NCI-H146 (cell line): ENCODE measurements at regions not wholly inside any gene's neighbourhood (a gene's known extent, or its start where the extent isn't known, plus 50 kb on each side); places are given as distances from the start of the nearest gene placed in this dataset.
"Not testable (repeated sequence)": the region's sequence is repeated elsewhere in the genome, so short reads cannot be mapped to it uniquely, and the experiment has no call there.

Experiments used
- DNase-seq: peaks from one replicate; lab custom pipeline; 2025; lab: John Stamatoyannopoulos, UW

DNA sequence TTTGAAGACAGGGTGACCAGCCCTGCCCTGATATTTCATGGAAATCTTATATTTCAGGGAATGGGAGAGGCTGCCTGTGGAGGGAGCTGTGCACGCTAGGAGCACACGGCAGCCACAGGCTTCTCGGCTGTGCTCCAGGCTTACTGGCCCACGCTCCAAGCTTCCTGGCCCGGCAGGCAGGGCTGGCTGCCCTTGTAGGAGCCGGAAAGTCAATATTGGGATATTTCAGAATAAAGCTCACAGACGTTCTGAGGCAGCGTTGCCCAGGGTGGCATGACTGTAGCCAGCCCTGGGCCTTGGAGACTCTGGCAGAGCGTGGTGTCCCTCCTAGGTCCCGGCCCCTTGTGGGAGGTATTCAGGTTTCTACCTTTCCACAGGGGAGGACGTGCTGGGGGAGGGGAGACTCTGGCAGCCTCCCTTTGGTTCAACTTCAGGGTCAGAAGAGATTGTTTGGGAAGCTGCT lies 95.6 kb downstream of the NPIPB11 start:
- DNase-seq, result no peak

DNA sequence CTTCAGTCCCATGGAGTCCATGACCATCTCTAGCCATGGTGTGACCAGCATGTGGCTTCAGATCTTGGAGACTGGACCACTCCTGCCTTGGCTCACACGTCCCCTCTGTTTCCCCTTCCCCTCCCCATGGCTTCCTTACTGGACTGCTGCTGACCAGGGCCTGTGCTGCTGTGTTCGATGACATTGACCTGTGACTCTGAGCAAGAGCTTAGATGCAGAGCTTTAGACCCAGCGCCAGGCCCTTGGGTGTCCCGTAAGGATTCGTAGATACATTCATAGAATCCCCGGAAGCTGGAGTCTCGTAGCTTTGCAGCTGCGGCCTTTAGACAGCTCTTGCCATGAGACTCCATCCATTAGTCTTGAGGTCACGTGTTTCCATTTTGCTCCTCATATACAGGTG lies 96.3 kb downstream of the NPIPB11 start:
- DNase-seq, result not testable (repeated sequence)

DNA sequence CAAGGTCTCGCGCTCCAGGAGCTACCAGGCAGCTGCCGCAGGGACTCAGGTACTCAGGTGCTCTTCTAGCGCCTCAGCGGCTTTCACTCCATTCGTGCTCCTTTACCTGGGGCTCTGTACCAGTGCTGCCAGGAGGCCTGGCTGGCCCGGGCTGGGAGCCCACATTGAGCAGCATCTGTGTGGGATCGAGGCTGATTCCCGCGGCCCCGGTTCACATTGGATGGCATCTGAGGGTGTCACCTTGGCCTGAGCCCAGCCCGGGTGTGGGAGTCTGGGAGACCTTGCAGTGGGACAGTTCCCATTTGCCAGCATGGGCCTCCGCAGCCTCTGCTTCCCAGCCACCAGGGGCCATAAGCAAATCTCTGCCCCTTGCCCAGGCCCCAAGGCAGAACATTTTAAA lies 96.9 kb downstream of the NPIPB11 start:
- DNase-seq, result not testable (repeated sequence)

DNA sequence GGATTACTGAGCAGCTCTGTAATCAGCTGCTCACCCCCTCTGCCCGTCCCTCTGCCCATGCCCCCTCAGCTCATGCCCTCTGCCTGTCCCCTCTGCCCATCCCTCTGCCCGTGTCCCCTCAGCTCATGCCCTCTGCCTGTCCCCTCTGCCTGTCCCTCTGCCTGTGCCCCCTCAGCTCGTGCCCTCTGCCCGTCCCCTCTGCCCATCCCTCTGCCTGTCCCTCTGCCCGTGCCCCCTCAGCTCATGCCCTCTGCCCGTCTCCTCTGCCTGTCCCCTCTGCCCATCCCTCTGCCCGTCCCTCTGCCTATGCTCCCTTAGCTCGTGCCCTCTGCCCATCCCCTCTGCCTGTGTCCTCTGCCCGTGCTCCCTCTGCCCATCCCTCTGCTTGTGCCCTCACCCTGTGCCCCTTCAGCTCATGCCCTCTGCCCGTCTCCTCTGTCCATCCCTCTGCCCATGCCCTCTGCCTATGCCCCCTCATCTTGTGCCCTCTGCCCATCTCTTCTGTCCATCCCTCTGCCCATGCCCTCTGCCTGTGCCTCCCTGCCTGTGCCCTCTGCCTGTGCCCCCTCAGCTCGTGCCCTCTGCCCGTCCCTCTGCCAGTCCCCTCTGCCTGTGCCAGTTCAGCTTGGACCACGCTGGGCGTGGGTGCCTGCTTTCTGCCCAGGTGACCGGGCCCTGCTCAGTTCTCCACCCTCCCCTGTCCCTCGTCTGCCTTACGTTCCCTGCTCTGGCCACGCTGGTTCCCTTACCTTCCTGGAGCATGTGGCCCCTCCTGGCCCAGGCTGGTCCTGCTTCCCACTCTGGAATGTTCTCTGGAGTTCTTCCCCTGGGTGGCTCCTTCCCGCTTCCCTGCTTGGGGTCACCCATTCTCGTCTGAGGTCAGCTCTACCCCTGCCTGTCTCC lies 97.6 kb downstream of the NPIPB11 start:
- DNase-seq, result no peak

DNA sequence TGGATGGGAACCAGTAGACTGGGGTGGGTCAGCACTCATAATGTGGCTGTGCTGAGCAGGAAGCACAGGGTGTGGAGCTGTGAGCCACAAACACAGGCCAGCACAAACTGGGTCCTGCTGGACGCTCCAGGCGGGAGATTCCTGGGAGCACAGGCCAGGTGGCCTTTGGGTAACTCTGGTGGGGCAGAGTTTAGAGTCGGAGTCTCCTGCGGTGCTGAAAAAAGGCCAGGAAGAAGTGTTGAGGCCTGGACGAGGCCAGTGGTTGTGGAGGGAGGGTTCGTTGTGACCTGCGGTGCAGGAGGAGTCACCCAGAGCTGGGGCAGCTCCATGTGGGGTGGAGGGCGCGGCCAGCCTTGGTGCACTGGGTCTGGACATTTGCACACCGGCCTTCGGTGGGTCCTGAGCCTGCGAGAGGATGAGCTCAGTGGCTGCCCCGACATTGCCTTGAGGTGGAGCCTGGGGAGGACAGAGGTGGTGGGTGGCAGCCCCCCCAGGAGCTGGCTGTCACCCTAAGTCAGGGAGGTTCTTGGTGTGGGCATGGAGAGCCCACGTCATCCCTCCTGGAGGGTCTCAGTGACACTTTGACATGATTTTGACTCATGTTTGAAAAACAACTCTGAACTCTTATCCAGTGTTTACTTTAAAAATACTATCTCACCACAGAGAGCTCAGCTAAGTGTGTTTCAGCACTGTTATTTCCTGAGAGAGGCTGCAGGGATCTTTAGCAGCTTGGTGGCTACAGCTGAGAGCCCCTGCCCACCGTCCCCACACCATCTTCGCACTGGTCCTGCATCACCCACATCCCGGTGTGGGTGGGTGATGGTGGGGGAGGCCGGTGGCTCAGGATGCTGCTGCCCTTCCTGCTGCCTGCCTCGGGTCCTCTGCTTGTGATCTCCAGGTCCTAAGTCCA lies 98.7 kb downstream of the NPIPB11 start:
- no peak for DNase-seq

DNA sequence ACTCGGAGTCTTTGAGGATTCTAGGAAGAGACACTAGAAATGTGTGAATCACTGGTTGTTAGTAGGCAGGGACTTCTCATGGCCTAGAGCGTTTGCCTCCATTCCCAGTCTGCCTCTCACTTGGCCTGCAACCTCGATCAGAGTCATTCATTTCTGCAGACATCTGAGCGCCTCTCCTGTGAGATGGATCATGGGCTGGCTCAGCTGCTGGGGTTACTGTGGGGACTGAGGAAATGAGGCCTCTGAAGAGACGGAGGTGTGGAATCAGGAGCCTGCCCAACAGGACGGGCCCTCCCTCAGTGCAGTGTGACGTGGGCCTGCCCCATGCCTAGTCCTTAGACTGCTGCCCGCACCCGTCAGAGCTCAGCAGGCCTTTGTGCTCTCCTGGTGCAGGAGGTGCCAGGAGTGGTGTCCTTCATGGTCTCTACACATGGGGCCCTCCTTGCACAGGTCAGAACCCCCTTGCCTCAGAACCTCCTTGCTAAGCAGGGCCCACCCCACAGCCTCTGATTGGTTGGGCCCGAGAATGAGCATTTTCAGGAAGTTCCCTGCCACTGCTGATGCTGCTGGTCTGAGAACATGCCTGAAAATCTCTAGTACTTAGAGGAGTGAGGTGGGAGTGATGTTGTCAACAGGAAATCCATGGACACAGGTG lies 99.4 kb downstream of the NPIPB11 start:
- no peak for DNase-seq

DNA sequence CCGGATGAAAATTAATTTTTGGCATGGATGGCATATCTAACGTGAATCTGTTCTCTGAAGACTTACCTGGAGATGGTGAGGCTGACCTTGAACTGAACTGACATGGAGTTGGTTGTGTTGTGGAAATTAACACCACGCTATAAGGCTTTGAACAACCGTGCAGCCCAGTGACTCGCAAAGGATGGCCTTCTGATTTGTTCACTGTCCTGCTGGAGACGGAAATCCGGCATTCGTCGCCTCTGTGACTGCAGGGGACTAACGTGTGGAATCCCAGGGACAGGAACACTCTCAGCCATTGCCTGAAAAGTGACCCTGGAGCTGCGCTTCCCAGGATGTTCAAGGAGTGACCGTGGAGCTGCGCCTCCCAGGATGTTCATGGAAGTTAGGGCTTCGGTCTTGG lies 100.3 kb downstream of the NPIPB11 start:
- DNase-seq, result no peak

DNA sequence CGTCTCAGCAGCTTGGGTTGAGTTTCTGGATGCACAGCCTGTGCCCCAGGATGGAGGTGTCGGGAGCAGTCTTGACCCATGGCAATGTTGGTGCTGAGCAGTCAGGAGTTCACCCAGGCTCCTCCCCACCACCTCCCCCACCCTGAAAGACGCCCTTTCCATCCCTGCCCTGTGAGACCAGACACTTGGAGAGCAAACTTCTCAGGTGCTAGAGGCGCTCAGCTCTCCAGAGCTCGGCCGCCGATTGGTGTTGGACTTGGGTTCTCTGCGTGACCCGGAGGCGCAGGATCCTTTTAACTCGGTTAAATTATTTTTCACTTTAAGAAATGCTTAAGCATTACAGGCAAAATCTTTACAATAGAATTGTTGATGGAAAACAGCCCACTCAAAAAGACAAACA lies 101.5 kb downstream of the NPIPB11 start:
- DNase-seq, result not testable (repeated sequence)

DNA sequence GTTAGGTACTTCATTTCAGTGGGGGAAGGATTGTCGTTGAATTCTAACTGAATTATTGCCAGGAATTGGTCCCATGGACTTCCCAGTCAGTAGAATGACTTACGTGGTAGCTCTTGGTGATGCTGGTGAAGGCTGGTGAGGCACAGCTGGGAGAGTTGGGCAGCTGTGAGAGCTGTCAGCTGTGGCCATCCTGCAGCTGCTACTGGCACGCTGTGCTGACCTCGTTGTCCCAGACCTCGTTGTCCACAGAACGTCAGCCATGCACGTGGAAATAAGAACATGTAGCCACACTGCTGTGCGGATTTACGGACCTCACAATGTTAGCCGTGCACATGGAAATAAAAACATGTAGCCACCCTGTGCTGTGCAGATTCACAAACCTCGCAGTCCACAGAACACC lies 102.3 kb downstream of the NPIPB11 start:
- DNase-seq, result no peak

DNA sequence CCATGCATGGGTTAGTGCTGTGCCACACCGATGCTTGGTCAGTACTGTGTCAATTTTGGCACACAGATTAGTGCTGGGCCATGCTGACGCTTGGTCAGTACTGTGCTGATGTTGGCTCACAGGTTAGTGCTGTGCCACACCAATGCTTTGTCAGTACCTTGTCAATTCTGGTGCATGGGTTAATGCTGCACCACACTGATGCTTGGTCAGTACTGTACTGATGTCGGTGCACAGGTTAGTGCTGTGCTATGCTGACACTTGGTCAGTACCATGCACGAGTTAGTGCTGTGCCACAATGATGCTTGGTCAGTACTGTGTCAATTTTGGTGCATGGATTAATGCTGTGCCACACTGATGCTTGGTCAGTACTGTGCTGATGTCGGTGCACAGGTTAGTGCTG lies 103.0 kb downstream of the NPIPB11 start:
- no peak for DNase-seq

DNA sequence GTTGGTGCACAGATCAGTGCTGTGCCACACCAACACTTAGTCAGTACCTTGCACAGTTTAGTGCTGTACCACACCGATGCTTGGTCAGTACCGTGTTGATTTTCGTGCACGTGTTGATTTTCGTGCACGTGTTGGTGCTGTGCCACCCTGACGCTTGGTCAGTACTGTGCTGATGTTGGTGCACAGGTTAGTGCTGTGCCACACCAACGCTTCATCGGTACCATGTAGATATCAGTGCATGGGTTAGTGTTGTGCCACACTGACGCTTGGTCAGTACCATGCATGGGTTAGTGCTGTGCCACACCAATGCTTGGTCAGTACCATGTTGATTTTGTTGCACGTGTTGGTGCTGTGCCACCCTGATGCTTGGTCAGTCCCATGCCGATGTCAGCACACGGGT lies 103.5 kb downstream of the NPIPB11 start:
- DNase-seq, result no peak

DNA sequence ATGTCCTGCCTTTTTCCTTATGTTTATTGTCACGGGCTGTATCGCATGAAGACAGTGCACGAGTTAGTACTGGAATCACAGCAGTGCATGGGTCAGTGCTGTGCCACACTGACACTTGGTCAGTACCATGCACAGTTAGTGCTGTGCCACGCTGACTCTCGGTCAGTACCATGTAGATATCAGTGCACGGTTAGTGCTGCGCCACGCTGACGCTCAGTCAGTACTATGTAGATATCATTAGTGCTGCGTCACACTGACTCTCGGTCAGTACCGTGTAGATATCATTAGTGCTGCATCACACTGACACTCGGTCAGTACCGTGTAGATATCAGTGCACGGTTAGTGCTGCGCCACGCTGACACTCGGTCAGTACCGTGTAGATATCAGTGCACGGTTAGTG lies 104.1 kb downstream of the NPIPB11 start:
- DNase-seq, result not testable (repeated sequence)

DNA sequence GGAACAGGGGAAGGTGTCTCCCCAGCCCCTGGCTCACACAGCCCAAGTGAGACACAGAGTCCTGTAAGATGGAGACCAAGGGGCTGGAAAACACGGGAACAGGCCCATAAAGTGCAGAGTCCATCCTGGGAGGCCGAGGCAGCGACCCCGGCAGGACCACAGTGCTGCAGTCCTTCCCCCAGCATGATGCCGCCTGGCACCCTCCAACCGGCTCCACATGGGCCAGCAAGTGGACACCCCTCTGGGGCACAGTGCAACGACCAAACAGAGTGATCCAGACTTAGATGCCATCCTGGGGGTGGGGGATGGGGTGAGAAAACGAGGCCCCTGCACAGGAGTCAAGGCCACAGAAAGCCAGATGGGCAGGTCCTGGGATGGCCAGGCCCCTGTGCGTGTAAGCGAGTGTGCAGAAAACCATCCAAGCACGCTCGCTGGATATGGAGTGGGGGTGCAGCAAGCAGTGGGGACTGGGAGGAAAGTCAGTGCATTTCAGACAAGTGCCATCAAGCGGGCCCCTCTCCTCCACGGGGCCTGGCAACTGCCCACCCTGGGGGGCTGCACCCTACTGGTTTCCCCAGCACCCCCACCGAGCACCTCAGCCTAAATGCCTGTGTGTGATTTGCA lies 104.7 kb downstream of the NPIPB11 start:
- DNase-seq, result not testable (repeated sequence)

DNA sequence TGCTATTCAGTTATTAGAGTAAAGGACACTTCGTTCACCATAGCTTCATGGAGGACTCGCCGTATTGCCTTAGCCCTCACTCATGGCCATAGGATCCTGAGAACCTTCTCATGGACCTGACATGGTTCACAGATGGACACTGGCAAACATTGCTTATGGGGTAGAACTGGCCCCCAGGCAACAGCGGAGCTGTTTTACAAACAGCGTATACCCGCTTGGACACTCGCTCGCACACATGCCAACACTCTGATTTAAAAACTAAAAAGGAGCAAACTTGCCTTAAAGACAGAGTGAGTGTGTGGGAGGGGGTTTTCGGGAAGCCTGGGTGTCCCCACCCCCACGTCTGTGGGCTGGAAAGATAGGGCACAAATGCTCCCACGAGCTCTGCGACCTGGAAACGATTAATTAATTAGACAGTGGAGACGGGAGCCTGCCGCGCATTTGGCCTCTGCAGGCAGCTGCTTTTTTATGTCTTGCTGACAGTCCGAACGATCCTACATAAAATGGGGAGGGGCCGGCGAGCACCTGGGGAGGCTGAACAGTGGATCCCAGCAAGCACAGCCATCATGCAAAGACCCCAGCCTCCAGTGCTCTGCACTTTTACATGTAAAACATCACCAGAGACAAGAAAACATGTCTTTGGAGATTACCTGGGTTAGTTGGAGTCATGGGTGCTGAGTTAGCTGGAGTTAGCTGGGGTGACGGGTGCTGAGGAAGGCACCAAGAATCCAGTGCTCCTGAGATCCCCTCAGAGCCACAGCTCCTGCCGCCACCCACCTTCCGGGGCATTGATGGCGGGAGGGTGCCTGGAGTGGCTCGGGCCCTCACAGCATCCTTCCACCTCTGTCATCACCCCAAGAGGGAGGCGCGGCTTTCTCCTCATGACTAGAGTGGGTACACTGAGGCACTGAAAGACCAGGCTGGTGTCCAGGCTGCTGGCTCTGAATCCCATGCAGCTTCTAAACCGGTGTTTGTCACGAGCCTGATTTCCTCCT lies 105.7 kb downstream of the NPIPB11 start:
- DNase-seq, result not testable (repeated sequence)

DNA sequence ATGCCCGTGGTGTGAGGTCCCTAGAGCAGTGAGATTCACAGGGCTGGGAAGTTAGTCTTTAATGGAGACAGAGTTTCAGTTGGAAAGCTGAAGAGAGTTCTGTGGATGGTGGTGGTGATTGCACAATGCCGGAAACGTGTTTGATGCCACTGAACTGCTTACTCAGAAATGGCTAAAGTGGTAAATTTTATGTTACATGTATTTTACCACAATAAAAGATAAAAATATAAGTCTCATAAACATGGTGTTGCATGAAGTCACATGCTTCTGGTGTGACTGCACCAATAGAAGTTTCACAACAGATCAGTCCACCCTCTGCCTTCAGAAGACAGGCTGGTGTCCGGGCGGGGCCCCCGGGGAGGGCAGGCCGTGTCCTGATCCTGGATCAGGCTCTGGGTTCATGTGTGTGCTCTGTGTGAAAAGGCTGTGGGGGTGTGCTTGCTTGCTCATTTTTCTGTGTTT lies 106.5 kb downstream of the NPIPB11 start:
- DNase-seq, result not testable (repeated sequence)

DNA sequence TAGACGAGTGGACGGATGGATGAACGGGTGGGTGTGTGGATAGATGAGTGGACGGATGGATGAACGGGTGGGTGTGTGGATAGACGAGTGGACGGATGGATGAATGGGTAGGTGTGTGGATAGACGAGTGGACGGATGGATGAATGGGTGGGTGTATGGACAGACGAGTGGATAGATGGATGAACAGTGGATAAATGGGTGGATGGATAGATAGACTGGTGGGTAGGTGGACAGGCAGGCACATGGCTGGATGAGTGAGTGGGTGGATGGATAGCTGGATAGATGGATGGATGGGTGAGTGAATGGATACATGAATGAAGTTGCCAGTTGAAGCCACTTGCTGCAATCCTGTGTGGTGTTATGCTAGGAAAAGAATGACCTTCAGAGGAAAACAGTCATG lies 107.5 kb downstream of the NPIPB11 start:
- not testable (repeated sequence) for DNase-seq

DNA sequence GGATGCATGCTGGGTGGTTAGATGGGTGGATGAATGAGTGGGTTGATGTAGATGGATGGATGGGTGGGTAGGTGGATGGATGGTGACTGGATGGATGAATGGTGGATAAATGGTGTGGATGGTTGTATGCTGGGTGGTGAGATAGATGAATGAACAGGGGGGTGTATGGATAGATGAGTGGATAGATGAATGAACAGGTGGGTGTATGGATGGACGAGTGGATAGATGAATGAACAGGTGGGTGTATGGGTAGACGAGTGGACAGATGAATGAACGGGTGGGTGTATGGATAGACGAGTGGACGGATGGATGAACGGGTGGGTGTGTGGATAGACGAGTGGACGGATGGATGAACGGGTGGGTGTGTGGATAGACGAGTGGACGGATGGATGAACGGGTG lies 108.2 kb downstream of the NPIPB11 start:
- DNase-seq, result not testable (repeated sequence)

DNA sequence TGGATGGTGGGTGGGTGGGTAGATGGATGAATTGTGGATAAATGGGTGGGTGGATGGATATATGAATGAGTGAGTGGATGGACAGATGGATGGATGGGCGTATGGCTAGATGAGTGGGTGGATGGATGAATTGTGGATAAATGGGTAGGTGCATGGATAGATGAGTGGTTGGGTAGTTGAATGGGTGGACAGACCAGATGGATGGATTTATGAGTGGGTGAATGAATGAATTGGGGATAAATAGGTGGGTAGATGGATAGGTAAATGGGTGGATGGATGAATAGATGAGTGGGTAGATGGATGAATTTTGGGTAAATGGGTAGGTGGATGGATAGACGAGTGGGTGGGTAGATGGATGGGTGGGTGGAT lies 108.7 kb downstream of the NPIPB11 start:
- not testable (repeated sequence) for DNase-seq

DNA sequence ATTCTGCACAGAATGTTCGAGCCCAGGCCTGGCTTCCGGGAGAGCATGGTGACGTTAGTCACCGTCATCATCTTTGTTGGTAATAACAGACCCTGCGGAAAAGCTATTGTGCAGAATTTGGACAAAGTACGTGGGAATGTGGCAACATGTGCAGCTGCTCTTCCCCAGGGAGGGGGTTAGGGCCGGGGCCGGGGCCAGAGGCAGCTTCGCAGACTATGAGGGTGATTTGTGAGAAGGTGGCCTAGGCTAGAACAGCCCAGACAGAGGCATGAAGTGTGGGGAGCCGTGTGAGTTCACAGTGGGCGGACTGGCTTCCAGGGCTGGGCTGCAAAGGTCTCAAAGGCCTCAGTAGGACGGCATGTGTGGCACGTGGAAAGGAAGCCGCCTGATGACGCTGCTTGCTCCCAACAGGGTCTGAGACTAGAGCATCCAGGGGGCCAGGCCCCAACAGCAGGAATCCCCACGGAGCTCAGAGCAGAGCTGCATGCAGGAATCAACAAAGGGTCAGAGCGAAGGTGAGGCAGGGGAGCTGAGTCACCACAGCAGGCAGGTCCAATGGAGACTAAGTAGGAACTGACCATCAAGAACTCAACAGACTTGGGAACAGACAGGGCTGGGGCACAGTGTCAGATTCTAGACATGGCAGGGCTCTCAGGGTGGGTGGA lies 109.2 kb downstream of the NPIPB11 start:
- not testable (repeated sequence) for DNase-seq

DNA sequence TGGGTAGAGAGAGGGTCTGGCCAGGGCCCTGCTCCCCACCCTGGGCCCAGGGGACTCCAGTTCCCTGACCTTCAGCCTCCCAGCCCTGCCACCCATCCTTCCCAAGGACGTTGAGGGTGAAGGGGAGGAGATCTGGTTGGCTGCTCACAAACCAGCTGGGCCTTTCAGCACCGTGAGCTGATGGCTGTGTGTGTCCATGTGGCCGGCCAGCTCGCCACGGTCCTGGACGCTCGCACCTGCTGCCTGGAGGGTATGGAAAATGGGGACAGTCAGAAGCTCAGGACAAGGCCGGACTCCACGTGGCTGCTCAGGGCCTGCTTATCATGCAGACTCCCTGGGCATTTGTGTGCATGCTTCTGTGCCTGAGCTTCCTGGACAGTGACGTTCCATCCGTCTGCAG lies 110.3 kb downstream of the NPIPB11 start:
- not testable (repeated sequence) for DNase-seq
